Panc1 (cell line): ENCODE measurements at regions not wholly inside any gene's neighbourhood (a gene's known extent, or its start where the extent isn't known, plus 50 kb on each side); places are given as distances from the start of the nearest gene placed in this dataset.

ENCODE experiments used
- ATAC-seq: fragments of 200-7000 bp; cut with Tn5 transposase; 2 replicates; pipeline ENCODE4 v1.9.1; 2020; ENCODE audit warnings: mild to moderate bottlenecking, moderate library complexity
- BruUV-seq: library from RNA; stranded (reverse); fragments of 400-500 nt; replicated peaks from 2 replicates; lab custom pipeline; 2021; lab: Mats Ljungman, UMichigan
- CTCF ChIA-PET: fragments of 300-600 bp; sonication (Branson Sonifier 250); formaldehyde crosslinking; loops from one replicate; lab custom pipeline; 2022; ENCODE audit warnings: antibody characterized with exemption; lab: Charles Lee
- POLR2A ChIA-PET: fragments of 300-600 bp; sonication (Branson Sonifier 250); formaldehyde crosslinking; loops from one replicate; lab custom pipeline; 2022; ENCODE audit warnings: antibody characterized with exemption; lab: Charles Lee
- DNase-seq: peaks from one replicate; pipeline ENCODE4 v3.0.0-alpha.2; 2010; ENCODE audit warnings: low read depth, low spot score
- H3K27ac ChIP-seq: 2 replicates; pipeline ENCODE4 v1.5.1; 2011; ENCODE audit warnings: mild to moderate bottlenecking, low read length, inconsistent platforms
- H3K27me3 ChIP-seq: fragments of 200-500 bp; sonication (Bioruptor generic); 2 replicates; pipeline ENCODE4 v1.6.0; 2014; ENCODE audit warnings: low read length, inconsistent platforms; ENCODE audit not compliant: control insufficient read depth, insufficient read depth
- H3K36me3 ChIP-seq: fragments of 200-500 bp; sonication (Bioruptor generic); 2 replicates; pipeline ENCODE4 v1.5.1; 2014; ENCODE audit warnings: inconsistent platforms, mild to moderate bottlenecking, low read length, moderate library complexity; ENCODE audit not compliant: control insufficient read depth, insufficient read depth
- H3K4me1 ChIP-seq: 2 replicates; pipeline ENCODE4 v1.5.1; 2011; ENCODE audit warnings: inconsistent platforms, mild to moderate bottlenecking, low read length, moderate library complexity; ENCODE audit not compliant: control insufficient read depth, insufficient read depth
- H3K4me3 ChIP-seq, 2 experiments: 2 replicates each; pipeline ENCODE4 v1.5.1; 2011 to 2012; ENCODE audit warnings: low read depth in 2 of 2, low read length in 2 of 2, mild to moderate bottlenecking in 2 of 2, inconsistent platforms in 1 of 2, moderate library complexity in 1 of 2
- H3K9me3 ChIP-seq: fragments of 200-500 bp; sonication (Bioruptor generic); 2 replicates; pipeline ENCODE4 v1.5.1; 2014; ENCODE audit warnings: low read depth, mild to moderate bottlenecking, inconsistent platforms, low read length, moderate library complexity; ENCODE audit not compliant: control insufficient read depth, insufficient read depth
- CTCF ChIP-seq: fragments of 450-650 bp; IDR thresholded peaks from 2 replicates; pipeline ENCODE4 v1.5.1; 2017; ENCODE audit warnings: mild to moderate bottlenecking
- POLR2AphosphoS5 ChIP-seq: IDR thresholded peaks from 2 replicates; pipeline ENCODE4 v1.6.1; 2012; ENCODE audit warnings: mild to moderate bottlenecking, low read depth, low read length, moderate library complexity
- REST ChIP-seq, 2 experiments: IDR thresholded peaks; 2 replicates each; pipeline ENCODE4 v1.6.1; 2011 to 2012; ENCODE audit warnings: low read depth in 2 of 2, control low read depth in 1 of 2, low read length in 1 of 2, mild to moderate bottlenecking in 1 of 2, moderate library complexity in 1 of 2; ENCODE audit not compliant: insufficient read depth in 1 of 2
- SIN3A ChIP-seq: IDR thresholded peaks from 2 replicates; pipeline ENCODE4 v1.6.1; 2012; ENCODE audit warnings: low read depth, mild to moderate bottlenecking, low read length, moderate library complexity, borderline replicate concordance; ENCODE audit not compliant: insufficient read depth
- TCF7L2 ChIP-seq: IDR thresholded peaks from 2 replicates; pipeline ENCODE4 v1.6.1; 2011; ENCODE audit warnings: mild to moderate bottlenecking, low read depth, low read length, inconsistent platforms
- in situ Hi-C: cut with HindIII; loops from 2 replicates; pipeline ENCODE4 v1.10.0; 2016; ENCODE audit warnings: low sequenced_read_pairs, low pct_unique_long_range_greater_than_20kb
- intact Hi-C: fragments of 100-400 bp; cut with micrococcal nuclease; formaldehyde crosslinking; loops from one replicate; pipeline ENCODE4 v1.10.0; 2022; ENCODE audit not compliant: unreplicated experiment

DNA sequence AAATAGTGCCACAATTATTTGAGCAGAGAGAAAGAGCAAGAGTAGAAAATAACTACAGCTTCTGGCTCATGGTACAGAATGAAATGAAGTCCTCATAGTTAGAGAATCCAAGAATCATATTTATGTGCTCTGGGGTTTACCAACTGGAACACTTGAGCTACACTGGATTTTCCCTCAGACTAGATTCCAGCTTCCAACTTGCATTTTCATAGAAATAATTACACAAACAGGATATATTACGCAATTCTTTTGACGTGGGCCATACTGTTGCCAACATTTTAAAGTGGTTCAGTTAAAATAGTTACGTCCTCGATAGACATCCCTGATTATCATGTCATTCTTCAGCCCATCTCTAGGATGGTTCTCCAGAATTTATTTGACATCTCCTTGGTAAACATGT is 129.2 kb downstream of the ETAA1 start:
- POLR2A ChIA-PET, result no interaction called here
- no TSS peak for BruUV-seq
- no peak overlapping the region for H3K4me3 ChIP-seq
- TF ChIP-seq TCF7L2 (no peak), REST (IDR thresholded peaks at IDR 0.05; ENCODE audit: insufficient read depth in 1 of 2, low read depth in 2 of 2, low read length in 1 of 2) (no peak), POLR2AphosphoS5 (no peak), CTCF (no peak), SIN3A (no peak)
- intact Hi-C loops (no loop called here), in situ Hi-C loops (no loop called here)
- ATAC-seq, result no peak
- CTCF ChIA-PET, result no interaction called here
- no peak for DNase-seq
- H3K27ac ChIP-seq, result no peak overlapping the region
- H3K9me3 ChIP-seq, result no peaks in the 10 kb centered on the region
- H3K4me1 ChIP-seq, result no peaks in the 10 kb centered on the region
- no peaks in the 10 kb centered on the region for H3K27me3 ChIP-seq
- no peaks in the 10 kb centered on the region for H3K36me3 ChIP-seq

GRCh38 chr2:67528320-67528719 is 131.2 kb downstream of the ETAA1 start:
- no peak overlapping the region for H3K27ac ChIP-seq
- H3K9me3 ChIP-seq, result no peaks in the 10 kb centered on the region
- H3K27me3 ChIP-seq, result no peaks in the 10 kb centered on the region
- no peaks in the 10 kb centered on the region for H3K4me1 ChIP-seq
- DNase-seq (no peak), ATAC-seq (no peak)
- no peaks in the 10 kb centered on the region for H3K36me3 ChIP-seq
- no TSS peak for BruUV-seq
- intact Hi-C loops, result no loop called here
- H3K4me3 ChIP-seq, result no peak overlapping the region
- TF ChIP-seq SIN3A (no peak), CTCF (no peak), REST (IDR thresholded peaks at IDR 0.05; ENCODE audit: insufficient read depth in 1 of 2, low read depth in 2 of 2, low read length in 1 of 2) (no peak), TCF7L2 (no peak)
- POLR2A ChIA-PET, result no interaction called here
- CTCF ChIA-PET, result no interaction called here
- in situ Hi-C loops, result no loop called here
